H9 (cell line): ENCODE measurements at regions not wholly inside any gene's neighbourhood (a gene's known extent, or its start where the extent isn't known, plus 50 kb on each side); places are given as distances from the start of the nearest gene placed in this dataset.

Source experiments
- DNase-seq: peaks from one replicate; pipeline ENCODE4 v3.0.0-alpha.2; 2017
- H2AFZ ChIP-seq: one replicate; pipeline ENCODE4 v1.6.1; 2013; ENCODE audit warnings: mild to moderate bottlenecking, low read length, control low read depth, moderate library complexity
- H2AK5ac ChIP-seq: 2 replicates; pipeline ENCODE4 v1.6.1; 2013; ENCODE audit warnings: low read length, control low read depth, mixed read lengths; ENCODE audit not compliant: insufficient read length
- H2BK120ac ChIP-seq: one replicate; pipeline ENCODE4 v1.6.1; 2013; ENCODE audit warnings: low read depth, mild to moderate bottlenecking, low read length, control low read depth, inconsistent platforms; ENCODE audit not compliant: poor library complexity, severe bottlenecking
- H2BK12ac ChIP-seq: 2 replicates; pipeline ENCODE4 v1.6.1; 2013; ENCODE audit warnings: low read length, control low read depth, mixed read lengths, low read depth; ENCODE audit not compliant: insufficient read length
- H2BK15ac ChIP-seq: 2 replicates; pipeline ENCODE4 v1.6.1; 2013; ENCODE audit warnings: low read depth, low read length, control low read depth
- H2BK20ac ChIP-seq: one replicate; pipeline ENCODE4 v1.6.1; 2013; ENCODE audit warnings: low read depth, mild to moderate bottlenecking, low read length, control low read depth, inconsistent platforms; ENCODE audit not compliant: poor library complexity, severe bottlenecking
- H2BK5ac ChIP-seq: 2 replicates; pipeline ENCODE4 v1.6.1; 2013; ENCODE audit warnings: low read length, control low read depth, mixed read lengths; ENCODE audit not compliant: insufficient read length
- H3K14ac ChIP-seq: 2 replicates; pipeline ENCODE4 v1.6.1; 2013; ENCODE audit warnings: low read length, control low read depth; ENCODE audit not compliant: insufficient read depth
- H3K18ac ChIP-seq: 2 replicates; pipeline ENCODE4 v1.6.1; 2013; ENCODE audit warnings: low read depth, mild to moderate bottlenecking, mixed read lengths, low read length, control low read depth; ENCODE audit not compliant: insufficient read length
- H3K23ac ChIP-seq: 2 replicates; pipeline ENCODE4 v1.6.1; 2013; ENCODE audit warnings: low read length, control low read depth, mixed read lengths, low read depth; ENCODE audit not compliant: insufficient read length
- H3K23me2 ChIP-seq: 2 replicates; pipeline ENCODE4 v1.6.1; 2013; ENCODE audit warnings: low read depth, mild to moderate bottlenecking, mixed read lengths, low read length, control low read depth; ENCODE audit not compliant: insufficient read length, poor library complexity, severe bottlenecking
- H3K27ac ChIP-seq: 2 replicates; pipeline ENCODE4 v1.5.1; 2013; ENCODE audit warnings: low read length, control low read depth, mixed read lengths, low read depth; ENCODE audit not compliant: insufficient read length
- H3K27me3 ChIP-seq: 2 replicates; pipeline ENCODE4 v1.6.1; 2013; ENCODE audit warnings: low read length, control low read depth, inconsistent platforms; ENCODE audit not compliant: insufficient read depth
- H3K4ac ChIP-seq: 2 replicates; pipeline ENCODE4 v1.6.1; 2013; ENCODE audit warnings: low read depth, mild to moderate bottlenecking, control low read depth, inconsistent platforms, low read length, moderate library complexity
- H3K4me1 ChIP-seq: 2 replicates; pipeline ENCODE4 v1.6.1; 2013; ENCODE audit warnings: low read length, control low read depth, inconsistent platforms; ENCODE audit not compliant: insufficient read depth
- H3K4me2 ChIP-seq: 2 replicates; pipeline ENCODE4 v1.6.1; 2013; ENCODE audit warnings: low read length, control low read depth, mixed read lengths; ENCODE audit not compliant: insufficient read length, insufficient read depth
- H3K56ac ChIP-seq: 2 replicates; pipeline ENCODE4 v1.6.1; 2013; ENCODE audit warnings: low read depth, mild to moderate bottlenecking, mixed read lengths, low read length, control low read depth; ENCODE audit not compliant: insufficient read length
- H3K79me1 ChIP-seq: 2 replicates; pipeline ENCODE4 v1.6.1; 2013; ENCODE audit warnings: low read depth, mild to moderate bottlenecking, moderate library complexity, low read length, control low read depth, inconsistent platforms; ENCODE audit not compliant: insufficient read depth, poor library complexity, severe bottlenecking
- H3K79me2 ChIP-seq: 2 replicates; pipeline ENCODE4 v1.6.1; 2013; ENCODE audit warnings: low read length, control low read depth, inconsistent platforms; ENCODE audit not compliant: insufficient read depth
- H3K9ac ChIP-seq: 2 replicates; pipeline ENCODE4 v1.6.1; 2013; ENCODE audit warnings: low read length, control low read depth, mixed read lengths; ENCODE audit not compliant: insufficient read length; ENCODE audit errors: extremely low read depth
- H3K9me3 ChIP-seq: one replicate; pipeline ENCODE4 v1.6.1; 2013; ENCODE audit warnings: low read depth, low read length, inconsistent platforms; ENCODE audit not compliant: control insufficient read depth
- H3T11ph ChIP-seq: one replicate; pipeline ENCODE4 v1.6.1; 2013; ENCODE audit warnings: mild to moderate bottlenecking, low read length, control low read depth, inconsistent platforms
- H4K20me1 ChIP-seq: one replicate; pipeline ENCODE4 v1.6.1; 2013; ENCODE audit not compliant: control insufficient read depth, insufficient read length, insufficient read depth
- H4K5ac ChIP-seq: 2 replicates; pipeline ENCODE4 v1.6.1; 2013; ENCODE audit warnings: low read depth, mild to moderate bottlenecking, mixed read lengths, low read length, control low read depth; ENCODE audit not compliant: insufficient read length
- H4K8ac ChIP-seq: replicated peaks from 2 replicates; pipeline ENCODE4 v1.6.1; 2013; ENCODE audit warnings: low read length, control low read depth, mixed read lengths, low read depth; ENCODE audit not compliant: insufficient read length
- H4K91ac ChIP-seq: 2 replicates; pipeline ENCODE4 v1.6.1; 2013; ENCODE audit warnings: low read depth, mild to moderate bottlenecking, moderate library complexity, mixed read lengths, low read length, control low read depth; ENCODE audit not compliant: insufficient read length
- H3K27ac Mint-ChIP-seq, 3 experiments: 2 replicates in 2 of 3; 3 replicates in 1 of 3; pipeline ENCODE4 v1.8.0; 2020 to 2021; ENCODE audit warnings: mixed read lengths in 3 of 3, mild to moderate bottlenecking in 1 of 3, moderate library complexity in 1 of 3
- H3K27me3 Mint-ChIP-seq: 2 replicates; pipeline ENCODE4 v1.8.0; 2021; ENCODE audit warnings: low read depth, mild to moderate bottlenecking, moderate library complexity, mixed read lengths
- H3K36me3 Mint-ChIP-seq, 3 experiments: 2 replicates in 2 of 3; 3 replicates in 1 of 3; pipeline ENCODE4 v1.8.0; 2020 to 2021; ENCODE audit warnings: low read depth in 3 of 3, mixed read lengths in 3 of 3; ENCODE audit not compliant: insufficient read depth in 1 of 3
- H3K4me1 Mint-ChIP-seq, 2 experiments: 2 replicates each; pipeline ENCODE4 v1.8.0; 2020; ENCODE audit warnings: mixed read lengths in 2 of 2
- H3K4me3 Mint-ChIP-seq, 2 experiments: 2 replicates in 1 of 2; 3 replicates in 1 of 2; pipeline ENCODE4 v1.8.0; 2020 to 2021; ENCODE audit warnings: mild to moderate bottlenecking in 2 of 2, mixed read lengths in 2 of 2, moderate library complexity in 1 of 2
- H3K9me3 Mint-ChIP-seq, 2 experiments: 2 replicates in 1 of 2; 3 replicates in 1 of 2; pipeline ENCODE4 v1.8.0; 2020; ENCODE audit warnings: mild to moderate bottlenecking in 2 of 2, mixed read lengths in 2 of 2, moderate library complexity in 1 of 2
- WGBS: extraction: QIAGEN DNeasy Blood & Tissue Kit; methylation state at CpG from one replicate; pipeline ENCODE4 v1.1.7; 2013; ENCODE audit warnings: missing lambda C conversion rate, low lambda C conversion rate, mixed read lengths; ENCODE audit not compliant: insufficient read length; ENCODE audit errors: extremely low coverage; 5-methylcytosine and 5-hydroxymethylcytosine counted together
- TF ChIP-seq, protein P1 (sequence below): fragments of 200-600 bp; sonication (generic); conservative IDR thresholded peaks from 3 replicates; pipeline ENCODE4 v1.8.0; 2021; ENCODE audit warnings: antibody characterized with exemption, mild to moderate bottlenecking

- H3K4me2 ChIP-seq = no peak overlapping the region
- WGBS = no CpG with 5 or more reads among the region's 8 CpGs
Measured at GRCh38 chr2:235366807-235367206, 127.0 kb upstream of the AGAP1 start.

More at GRCh38 chr2:235366807-235367206, 127.0 kb upstream of the AGAP1 start:
- no peaks in the 10 kb centered on the region for H3K23me2 ChIP-seq
- no peaks in the 10 kb centered on the region for H3K9me3 ChIP-seq
- H3T11ph ChIP-seq = no peak overlapping the region
- no peak overlapping the region for H3K4me3 Mint-ChIP-seq
- H3K79me1 ChIP-seq = no peaks in the 10 kb centered on the region
- H3K27ac Mint-ChIP-seq = no peak overlapping the region
- H3K36me3 Mint-ChIP-seq = no peaks in the 10 kb centered on the region; a peak in 1 of 7 replicates
- no peak overlapping the region for H4K91ac ChIP-seq
- DNase-seq = no peak
- no peak overlapping the region for H4K5ac ChIP-seq
- H3K27me3 ChIP-seq = no peaks in the 10 kb centered on the region
- no peak overlapping the region for H3K14ac ChIP-seq
- H3K9ac ChIP-seq = no peak overlapping the region
- H2BK15ac ChIP-seq = no peak overlapping the region
- H3K4me1 Mint-ChIP-seq = no peaks in the 10 kb centered on the region; a peak in 1 of 4 replicates
- H3K23ac ChIP-seq = no peak overlapping the region
- no peaks in the 10 kb centered on the region; a peak in 1 of 5 replicates for H3K9me3 Mint-ChIP-seq
- no peak overlapping the region for H3K56ac ChIP-seq
- no peak overlapping the region for H2BK120ac ChIP-seq
- no peak overlapping the region for H2BK20ac ChIP-seq
- H4K8ac ChIP-seq = no peak overlapping the region
- H3K4me1 ChIP-seq = no peaks in the 10 kb centered on the region
- TF ChIP-seq, protein P1, sequence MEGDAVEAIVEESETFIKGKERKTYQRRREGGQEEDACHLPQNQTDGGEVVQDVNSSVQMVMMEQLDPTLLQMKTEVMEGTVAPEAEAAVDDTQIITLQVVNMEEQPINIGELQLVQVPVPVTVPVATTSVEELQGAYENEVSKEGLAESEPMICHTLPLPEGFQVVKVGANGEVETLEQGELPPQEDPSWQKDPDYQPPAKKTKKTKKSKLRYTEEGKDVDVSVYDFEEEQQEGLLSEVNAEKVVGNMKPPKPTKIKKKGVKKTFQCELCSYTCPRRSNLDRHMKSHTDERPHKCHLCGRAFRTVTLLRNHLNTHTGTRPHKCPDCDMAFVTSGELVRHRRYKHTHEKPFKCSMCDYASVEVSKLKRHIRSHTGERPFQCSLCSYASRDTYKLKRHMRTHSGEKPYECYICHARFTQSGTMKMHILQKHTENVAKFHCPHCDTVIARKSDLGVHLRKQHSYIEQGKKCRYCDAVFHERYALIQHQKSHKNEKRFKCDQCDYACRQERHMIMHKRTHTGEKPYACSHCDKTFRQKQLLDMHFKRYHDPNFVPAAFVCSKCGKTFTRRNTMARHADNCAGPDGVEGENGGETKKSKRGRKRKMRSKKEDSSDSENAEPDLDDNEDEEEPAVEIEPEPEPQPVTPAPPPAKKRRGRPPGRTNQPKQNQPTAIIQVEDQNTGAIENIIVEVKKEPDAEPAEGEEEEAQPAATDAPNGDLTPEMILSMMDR = no peak
- H3K4ac ChIP-seq = no peak overlapping the region
- H2AFZ ChIP-seq = no peak overlapping the region
- H4K20me1 ChIP-seq = no peaks in the 10 kb centered on the region
- no peaks in the 10 kb centered on the region for H3K79me2 ChIP-seq
- H3K18ac ChIP-seq = no peak overlapping the region
- no peak overlapping the region for H2BK5ac ChIP-seq
- peaks cover 15% of the 10 kb centered on the region for H3K27me3 Mint-ChIP-seq
- H2BK12ac ChIP-seq = no peak overlapping the region
- no peak overlapping the region for H2AK5ac ChIP-seq
- H3K27ac ChIP-seq = no peak overlapping the region
